ENCODE measurements at regions not wholly inside any gene's neighbourhood (a gene's known extent, or its start where the extent isn't known, plus 50 kb on each side); places are given as distances from the start of the nearest gene placed in this dataset.

DNA sequence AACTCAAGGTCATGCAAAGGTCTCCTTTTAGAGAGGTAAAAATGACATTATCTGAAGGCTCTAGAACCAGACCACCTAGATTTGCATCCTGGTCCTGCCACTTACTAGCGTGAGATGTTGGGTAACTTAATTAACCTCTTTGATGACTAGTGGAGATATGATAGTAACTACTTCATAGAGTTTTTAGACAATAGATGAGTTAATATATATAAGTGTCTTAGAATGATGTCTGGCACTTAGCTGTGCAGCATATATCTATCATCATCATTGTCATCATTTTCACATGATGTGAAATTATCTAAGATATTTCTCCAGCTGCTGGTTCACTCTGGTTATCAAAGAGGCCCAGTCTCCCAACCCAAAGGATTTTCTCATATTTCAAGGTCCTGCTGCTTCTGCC lies 126.1 kb upstream of the DCLK2 start:
- TF ChIP-seq, protein P1, sequence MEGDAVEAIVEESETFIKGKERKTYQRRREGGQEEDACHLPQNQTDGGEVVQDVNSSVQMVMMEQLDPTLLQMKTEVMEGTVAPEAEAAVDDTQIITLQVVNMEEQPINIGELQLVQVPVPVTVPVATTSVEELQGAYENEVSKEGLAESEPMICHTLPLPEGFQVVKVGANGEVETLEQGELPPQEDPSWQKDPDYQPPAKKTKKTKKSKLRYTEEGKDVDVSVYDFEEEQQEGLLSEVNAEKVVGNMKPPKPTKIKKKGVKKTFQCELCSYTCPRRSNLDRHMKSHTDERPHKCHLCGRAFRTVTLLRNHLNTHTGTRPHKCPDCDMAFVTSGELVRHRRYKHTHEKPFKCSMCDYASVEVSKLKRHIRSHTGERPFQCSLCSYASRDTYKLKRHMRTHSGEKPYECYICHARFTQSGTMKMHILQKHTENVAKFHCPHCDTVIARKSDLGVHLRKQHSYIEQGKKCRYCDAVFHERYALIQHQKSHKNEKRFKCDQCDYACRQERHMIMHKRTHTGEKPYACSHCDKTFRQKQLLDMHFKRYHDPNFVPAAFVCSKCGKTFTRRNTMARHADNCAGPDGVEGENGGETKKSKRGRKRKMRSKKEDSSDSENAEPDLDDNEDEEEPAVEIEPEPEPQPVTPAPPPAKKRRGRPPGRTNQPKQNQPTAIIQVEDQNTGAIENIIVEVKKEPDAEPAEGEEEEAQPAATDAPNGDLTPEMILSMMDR (IDR thresholded peaks at IDR 0.05 in 2 of 3, conservative IDR thresholded peaks at IDR 0.05 in 1 of 3; ENCODE audit: insufficient read depth in 2 of 3, low read depth in 1 of 3, low read length in 3 of 3): no peak
- TF ChIP-seq DACH1 (IDR thresholded peaks at IDR 0.05; ENCODE audit: partially characterized antibody) (no peak), EZH2 (IDR thresholded peaks at IDR 0.05; ENCODE audit: borderline replicate concordance, low read depth, low read length) (no peak), POLR2A (conservative IDR thresholded peaks at IDR 0.05) (no peak), HDAC6 (IDR thresholded peaks at IDR 0.05; ENCODE audit: low read depth, low read length) (no peak), ZNF121 (CRISPR knock-in tag; conservative IDR thresholded peaks at IDR 0.05) (no peak), SMC3 (conservative IDR thresholded peaks at IDR 0.05; ENCODE audit: insufficient read depth, low read depth, low read length) (no peak), TEAD4 (IDR thresholded peaks at IDR 0.05; ENCODE audit: low read length) (no peak), TEAD4 (CRISPR knock-in tag; IDR thresholded peaks at IDR 0.05; ENCODE audit: borderline replicate concordance) (no peak), EP300 (IDR thresholded peaks at IDR 0.05; ENCODE audit: low read length) (no peak), BACH1 (tag; IDR thresholded peaks at IDR 0.05) (no peak)
- TF ChIP-seq, protein P2, sequence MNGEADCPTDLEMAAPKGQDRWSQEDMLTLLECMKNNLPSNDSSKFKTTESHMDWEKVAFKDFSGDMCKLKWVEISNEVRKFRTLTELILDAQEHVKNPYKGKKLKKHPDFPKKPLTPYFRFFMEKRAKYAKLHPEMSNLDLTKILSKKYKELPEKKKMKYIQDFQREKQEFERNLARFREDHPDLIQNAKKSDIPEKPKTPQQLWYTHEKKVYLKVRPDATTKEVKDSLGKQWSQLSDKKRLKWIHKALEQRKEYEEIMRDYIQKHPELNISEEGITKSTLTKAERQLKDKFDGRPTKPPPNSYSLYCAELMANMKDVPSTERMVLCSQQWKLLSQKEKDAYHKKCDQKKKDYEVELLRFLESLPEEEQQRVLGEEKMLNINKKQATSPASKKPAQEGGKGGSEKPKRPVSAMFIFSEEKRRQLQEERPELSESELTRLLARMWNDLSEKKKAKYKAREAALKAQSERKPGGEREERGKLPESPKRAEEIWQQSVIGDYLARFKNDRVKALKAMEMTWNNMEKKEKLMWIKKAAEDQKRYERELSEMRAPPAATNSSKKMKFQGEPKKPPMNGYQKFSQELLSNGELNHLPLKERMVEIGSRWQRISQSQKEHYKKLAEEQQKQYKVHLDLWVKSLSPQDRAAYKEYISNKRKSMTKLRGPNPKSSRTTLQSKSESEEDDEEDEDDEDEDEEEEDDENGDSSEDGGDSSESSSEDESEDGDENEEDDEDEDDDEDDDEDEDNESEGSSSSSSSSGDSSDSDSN (IDR thresholded peaks at IDR 0.05; ENCODE audit: borderline replicate concordance in 1 of 2, low read depth in 2 of 2, low read length in 2 of 2): no peak

Measured in K562 (cell line).